T47D (cell line): ENCODE measurements at regions not wholly inside any gene's neighbourhood (a gene's known extent, or its start where the extent isn't known, plus 50 kb on each side); places are given as distances from the start of the nearest gene placed in this dataset.

Experiments
- DNase-seq, 2 experiments: peaks; one replicate each; pipeline versions ENCODE4 v3.0.0 to v3.0.0-alpha.2; 2011 to 2012; ENCODE audit warnings: low read depth in 1 of 2, low spot score in 1 of 2
- JUND ChIP-seq: IDR thresholded peaks from 2 replicates; pipeline ENCODE4 v1.6.1; 2012; ENCODE audit warnings: low read depth
- in situ Hi-C: cut with HindIII; loops from 2 replicates; pipeline ENCODE4 v1.10.0; 2016; ENCODE audit warnings: low sequenced_read_pairs, low pct_unique_long_range_greater_than_20kb

DNA sequence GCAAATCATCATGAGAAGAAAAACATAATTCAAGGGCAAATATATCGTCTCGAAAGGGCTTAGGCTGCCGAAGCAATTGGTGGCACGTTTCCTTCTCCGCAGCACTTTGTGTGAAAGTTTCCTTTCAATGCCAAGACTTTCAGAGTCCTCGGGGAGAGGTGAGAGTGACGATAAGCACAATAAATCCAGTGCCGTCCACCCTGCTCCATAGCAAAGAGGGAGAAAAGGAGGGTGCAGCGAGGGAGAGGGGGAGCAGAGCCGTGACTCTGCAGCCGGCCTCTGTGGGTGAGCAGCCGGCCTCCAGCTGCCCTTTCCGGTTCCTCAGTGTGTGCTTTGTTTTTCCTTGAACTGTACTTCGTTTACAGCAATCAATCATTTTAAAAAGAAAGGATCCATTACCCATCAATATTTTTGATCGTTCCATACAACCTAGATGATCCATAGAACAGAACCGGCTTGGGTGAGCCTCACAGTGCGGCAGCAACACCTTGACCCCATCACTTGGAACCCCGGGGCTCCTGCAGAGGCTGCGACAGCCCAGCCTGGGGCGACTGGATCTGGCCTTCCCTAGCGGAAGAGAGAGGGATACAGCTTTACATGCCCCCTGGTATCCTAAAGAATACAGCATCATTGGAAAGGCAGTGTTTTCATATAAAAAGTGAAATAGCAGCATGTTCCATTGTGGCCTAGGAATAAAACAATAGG lies 247.0 kb upstream of the IRX4 start:
- in situ Hi-C loops, result no loop called here
- no peak for DNase-seq
- no peak for TF ChIP-seq JUND

DNA sequence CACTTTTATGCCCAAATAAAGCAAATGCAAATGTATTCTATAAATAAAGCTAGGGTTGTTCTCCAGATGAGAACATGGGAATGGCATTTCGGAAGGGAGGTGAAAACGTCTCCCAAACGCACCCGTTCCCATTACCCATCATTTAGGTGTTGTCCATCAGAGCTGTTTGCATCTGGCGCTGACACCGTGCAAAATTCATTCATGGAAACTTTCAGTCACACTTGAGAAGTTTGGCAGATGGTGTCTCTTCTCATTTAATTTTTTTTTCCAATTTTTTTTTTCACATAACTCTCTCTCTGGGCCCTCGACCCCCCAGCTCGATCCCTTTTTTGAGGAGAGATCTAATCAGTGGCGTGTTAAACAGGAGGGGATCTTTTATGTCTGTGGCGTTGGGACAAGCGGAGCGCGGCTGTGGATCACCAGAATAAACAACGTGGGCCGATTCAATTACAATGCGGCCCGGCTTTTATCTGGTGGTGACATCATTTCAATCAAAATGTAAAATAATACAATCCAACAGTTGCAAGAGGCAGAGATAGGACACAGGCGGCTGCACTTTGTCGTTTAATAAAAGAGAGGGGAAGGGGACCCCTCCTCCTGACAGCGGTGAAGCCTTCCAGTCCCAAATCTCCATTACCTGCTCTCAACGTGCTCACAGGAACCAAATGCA lies 246.1 kb upstream of the IRX4 start:
- in situ Hi-C loops, result no loop called here
- no peak for TF ChIP-seq JUND
- no peak for DNase-seq

DNA sequence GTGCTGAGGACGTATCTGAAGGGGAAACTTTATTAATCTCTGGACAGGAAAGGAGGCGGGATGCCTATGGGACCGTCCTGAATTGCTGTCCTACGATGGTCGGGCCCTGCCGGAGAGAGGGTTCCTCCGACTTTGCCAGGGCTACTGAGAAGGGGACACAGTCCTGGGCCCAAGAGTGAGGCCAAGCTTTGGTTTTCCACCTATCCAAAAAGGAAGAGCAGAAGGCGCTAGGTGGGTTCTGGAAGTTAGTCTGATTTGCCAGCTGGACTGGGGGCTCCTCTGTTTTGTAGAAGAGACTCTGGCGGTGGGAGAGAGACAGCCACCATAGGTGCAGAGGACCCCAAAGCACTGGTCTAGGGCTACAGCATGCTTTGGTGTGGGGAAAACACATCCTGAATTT lies 243.8 kb upstream of the IRX4 start:
- in situ Hi-C loops, result no loop called here
- TF ChIP-seq JUND, result no peak
- DNase-seq, result no peak

DNA sequence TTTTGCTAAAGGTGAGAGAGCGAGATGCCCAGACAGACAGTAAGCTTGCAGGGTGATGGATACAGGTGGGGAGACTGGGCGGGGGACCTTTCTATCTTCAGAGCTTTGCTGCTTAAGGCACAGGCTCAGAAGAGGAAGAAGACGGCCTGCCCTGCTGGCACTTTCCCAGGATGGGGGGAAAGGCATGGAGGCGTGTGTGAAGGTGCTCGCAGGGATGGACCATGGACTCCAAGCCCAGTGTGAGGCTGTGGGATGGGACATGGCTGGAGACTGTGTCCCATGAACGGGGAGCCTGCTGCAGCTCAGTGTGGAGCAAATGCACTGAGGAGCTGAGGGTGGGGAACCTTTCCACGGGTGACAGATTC lies 243.2 kb upstream of the IRX4 start:
- DNase-seq, result no peak
- in situ Hi-C loops, result no loop called here
- TF ChIP-seq JUND, result no peak

DNA sequence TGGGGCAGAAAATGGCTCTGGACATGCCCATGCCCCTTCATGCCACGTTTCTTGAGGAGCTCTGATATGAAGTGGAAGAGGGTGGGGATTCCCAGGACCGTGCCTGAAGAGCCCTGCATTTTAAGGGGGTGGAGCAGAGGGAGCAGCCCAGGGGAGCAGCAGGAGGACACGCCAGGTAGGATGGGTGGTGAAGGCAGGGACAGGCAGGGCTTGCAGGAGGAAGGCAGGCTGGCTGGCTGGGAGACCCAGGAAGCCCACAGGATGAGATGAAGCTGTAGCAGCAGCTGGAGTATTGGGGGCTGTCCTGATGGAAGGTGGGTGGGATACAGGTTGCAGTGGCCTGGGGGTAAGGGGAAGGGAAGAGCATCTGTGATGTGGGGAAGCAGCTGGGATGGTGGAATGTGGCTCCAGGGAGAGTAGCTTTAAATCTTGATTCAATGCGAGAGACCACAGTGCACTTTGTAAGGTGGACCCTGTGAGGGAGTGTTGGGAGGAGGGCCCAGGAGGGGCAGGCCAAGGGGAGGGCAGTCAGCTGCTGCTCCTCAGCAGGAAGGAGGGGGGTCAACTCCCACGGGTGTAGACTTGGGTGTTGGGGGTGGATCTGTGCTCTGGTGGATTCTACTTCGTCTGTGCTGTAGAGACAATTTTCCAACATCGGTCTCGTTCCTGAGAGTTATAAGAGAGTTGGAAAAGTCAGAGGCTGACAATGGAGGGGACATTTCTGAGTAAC lies 242.6 kb upstream of the IRX4 start:
- no peak for TF ChIP-seq JUND
- no peak for DNase-seq
- in situ Hi-C loops, result no loop called here

DNA sequence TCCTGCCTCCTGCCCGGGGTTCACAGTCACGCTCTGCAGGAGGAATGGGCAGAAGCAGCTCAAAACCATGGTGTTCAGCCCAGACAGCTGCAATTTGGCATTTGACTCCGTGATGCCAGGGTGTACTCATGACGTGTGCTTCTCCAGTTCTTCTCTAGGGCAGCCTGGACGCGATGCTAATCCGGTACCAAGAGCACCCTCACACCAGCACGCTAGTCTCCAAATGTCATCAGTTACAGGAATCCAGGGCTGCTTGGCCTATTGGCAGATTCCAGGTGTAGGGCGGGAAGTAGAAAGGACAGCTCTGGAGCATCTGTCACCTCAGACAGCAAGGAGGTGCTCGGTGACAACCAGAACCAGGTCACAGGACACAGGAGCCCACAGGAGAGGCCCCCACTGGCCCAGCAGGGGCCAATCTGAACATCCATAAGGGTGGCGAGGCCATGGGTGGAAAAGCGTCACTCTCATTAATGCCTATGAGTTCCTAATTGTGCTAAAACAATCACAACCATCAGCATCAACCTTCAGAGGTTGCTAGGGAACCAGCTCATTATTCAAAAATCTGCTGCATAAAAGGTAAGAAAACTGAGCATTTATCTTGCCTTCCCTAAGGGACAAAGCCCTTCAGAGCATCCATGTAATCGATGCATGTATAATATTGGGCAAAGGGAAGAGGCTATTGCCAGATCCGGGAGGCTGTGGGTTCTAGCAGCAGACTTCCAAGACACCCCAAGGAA lies 241.9 kb upstream of the IRX4 start:
- in situ Hi-C loops, result no loop called here
- TF ChIP-seq JUND, result no peak
- no peak for DNase-seq

DNA sequence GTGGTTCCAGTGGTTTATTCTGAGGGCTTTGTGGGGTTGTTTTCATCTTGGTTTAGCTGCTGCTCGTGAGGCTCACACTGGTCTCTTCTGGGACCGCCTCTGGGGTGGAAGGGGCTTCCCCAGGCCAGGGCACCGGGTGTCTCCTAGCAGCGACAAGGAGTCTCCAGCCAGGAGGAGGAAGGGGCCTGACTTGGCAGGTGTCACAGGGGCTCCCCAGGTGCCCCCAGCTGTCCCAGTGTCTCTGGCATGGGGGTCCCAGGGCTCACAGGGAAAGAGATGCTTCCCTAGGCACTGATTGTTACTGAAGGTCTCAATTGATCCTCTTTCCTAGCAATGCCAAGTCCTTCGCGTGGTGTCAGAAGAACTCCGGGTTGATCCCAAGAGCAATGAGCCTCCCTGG lies 241.1 kb upstream of the IRX4 start:
- in situ Hi-C loops, result no loop called here
- no peak for DNase-seq
- TF ChIP-seq JUND, result no peak

DNA sequence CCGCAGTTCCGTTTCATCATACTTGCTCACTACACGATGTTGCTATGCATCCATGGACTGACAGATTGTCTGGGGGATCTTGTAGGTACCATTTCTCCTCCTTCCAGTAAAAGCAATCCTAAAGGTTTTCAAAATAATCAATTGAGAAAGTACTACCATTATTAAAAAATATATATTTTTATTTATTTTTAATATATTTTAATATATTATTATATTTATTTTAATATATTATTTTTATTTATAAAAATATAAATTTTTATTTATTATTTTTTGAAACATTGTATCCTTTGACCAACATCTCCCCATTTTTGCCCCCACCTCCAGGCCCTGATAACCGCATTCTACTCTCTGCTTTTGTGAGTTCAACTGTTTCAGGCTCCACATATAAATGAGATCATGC lies 237.6 kb upstream of the IRX4 start:
- no peak for DNase-seq
- in situ Hi-C loops, result no loop called here
- TF ChIP-seq JUND, result no peak

DNA sequence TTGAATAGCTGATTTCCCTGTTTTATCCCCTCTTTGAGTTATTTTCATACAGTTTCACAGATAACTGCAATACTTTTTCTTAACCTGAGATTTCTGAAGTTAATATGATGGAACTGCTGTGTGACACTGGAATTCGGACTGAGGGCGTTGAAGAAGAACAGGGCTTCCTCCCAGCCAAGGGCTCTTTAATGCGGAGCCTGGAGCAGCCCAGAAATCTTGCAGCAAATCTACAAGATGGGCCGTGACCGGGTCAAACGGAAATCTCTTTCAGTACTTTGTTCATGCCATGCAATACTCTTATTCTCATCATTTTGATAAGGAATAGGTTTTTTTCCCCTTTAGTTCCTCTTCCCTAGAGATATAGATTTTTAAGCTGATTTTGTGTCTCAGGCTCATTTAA lies 236.8 kb upstream of the IRX4 start:
- no peak for TF ChIP-seq JUND
- DNase-seq, result no peak
- in situ Hi-C loops, result no loop called here

DNA sequence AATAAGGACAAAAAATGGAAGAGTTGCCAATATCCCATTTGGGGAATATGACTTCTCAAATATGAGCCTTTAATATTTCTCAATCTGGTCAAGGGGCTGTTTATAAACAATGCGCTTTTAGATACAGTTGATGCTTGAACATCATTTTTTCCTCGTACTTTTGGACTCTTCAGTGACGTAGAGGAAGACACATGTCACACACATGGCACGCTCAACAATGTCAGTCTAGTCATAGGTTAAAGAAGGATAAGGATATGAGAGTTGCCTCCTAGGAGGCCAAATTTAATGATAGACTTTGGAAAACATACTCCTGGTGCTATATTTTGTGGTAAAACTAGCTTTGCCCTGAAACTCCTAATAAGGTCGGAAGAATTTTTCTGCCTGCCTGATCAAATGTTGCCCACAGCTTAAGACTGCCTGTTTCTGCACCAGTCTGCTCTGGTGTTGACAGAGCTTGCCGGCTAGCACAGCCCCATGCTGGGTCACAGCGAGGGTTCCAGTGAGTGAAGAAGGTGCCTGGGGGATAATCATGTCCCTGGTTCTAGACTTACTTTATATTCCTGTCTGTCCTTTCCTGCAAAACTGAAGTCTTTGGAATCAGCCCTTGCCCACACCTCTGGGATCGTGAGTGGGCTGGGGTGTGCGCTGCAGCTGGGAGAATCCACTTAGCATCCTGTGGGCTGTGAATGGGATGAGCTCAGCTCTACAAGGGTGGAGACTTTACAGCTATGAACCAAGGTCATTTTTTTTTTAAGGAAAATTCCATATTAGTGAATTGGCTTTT lies 230.8 kb upstream of the IRX4 start:
- in situ Hi-C loops, result no loop called here
- TF ChIP-seq JUND, result no peak
- no peak for DNase-seq

DNA sequence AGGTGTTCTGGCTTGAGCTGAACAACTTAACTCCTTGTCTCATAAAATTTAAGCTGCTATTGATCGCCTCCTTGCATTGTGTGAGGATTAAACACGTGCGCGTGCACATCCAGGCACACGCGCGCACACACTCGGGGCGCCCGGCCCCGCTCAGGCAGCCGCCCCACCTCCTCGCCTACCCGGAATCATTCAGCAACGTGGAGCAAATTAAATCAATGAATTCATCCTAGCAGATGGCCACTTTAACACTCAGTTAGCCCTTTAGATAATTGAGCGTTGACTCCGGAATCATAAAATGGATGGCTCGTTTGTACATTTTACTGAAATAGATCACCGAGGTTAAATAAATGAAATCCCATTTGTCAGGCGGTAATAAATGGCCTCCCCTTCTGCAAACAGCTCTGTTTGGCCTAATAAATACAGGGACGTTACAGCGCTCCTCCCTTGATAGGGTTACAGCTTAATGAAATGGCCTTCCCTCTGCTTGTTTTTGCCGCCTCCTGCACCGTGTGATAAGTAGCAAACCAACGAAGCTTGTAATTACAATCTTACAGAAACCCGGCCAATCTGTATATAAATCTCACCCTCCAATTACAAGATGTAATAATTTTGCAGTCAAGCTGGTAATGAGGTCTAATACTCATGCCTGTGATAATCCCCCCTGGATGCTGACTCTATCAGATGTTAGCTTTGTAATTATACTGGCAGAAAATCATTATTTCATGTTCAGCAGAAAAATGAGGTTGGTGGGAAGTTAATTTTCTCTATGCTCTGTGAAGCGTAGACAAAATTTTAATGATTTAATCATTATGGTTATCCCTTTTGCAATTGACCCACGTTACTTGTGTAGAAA lies 229.7 kb upstream of the IRX4 start:
- in situ Hi-C loops, result no loop called here
- no peak for DNase-seq
- TF ChIP-seq JUND, result no peak
